SK-N-SH treated with all-trans-retinoic acid at 6 μM for 48 hours (cell line): ENCODE measurements at regions not wholly inside any gene's neighbourhood (a gene's known extent, or its start where the extent isn't known, plus 50 kb on each side); places are given as distances from the start of the nearest gene placed in this dataset.

Source experiments
- ATAC-seq: fragments of 200-7000 bp; cut with Tn5 transposase; 3 replicates; pipeline ENCODE4 v1.9.1; 2020; ENCODE audit warnings: mild to moderate bottlenecking, moderate library complexity
- ARNTL ChIP-seq: fragments of 450-650 bp; formaldehyde crosslinking; IDR thresholded peaks from 2 replicates; pipeline ENCODE4 v1.5.0; 2020; ENCODE audit warnings: low read depth, mild to moderate bottlenecking, moderate library complexity, borderline replicate concordance
- BACH2 ChIP-seq: fragments of 250-450 bp; sonication (Bioruptor Pico); IDR thresholded peaks from 2 replicates; pipeline ENCODE4 v1.9.0; 2021; ENCODE audit warnings: mild to moderate bottlenecking, borderline replicate concordance
- CSDC2 ChIP-seq: fragments of 250-450 bp; sonication (Bioruptor Pico); IDR thresholded peaks from 2 replicates; pipeline ENCODE4 v1.5.0; 2020; ENCODE audit warnings: mild to moderate bottlenecking, moderate library complexity
- ESRRG ChIP-seq: fragments of 250-450 bp; sonication (Bioruptor Pico); IDR thresholded peaks from 2 replicates; pipeline ENCODE4 v1.6.1; 2021; ENCODE audit warnings: mild to moderate bottlenecking
- ISL1 ChIP-seq: fragments of 250-450 bp; sonication (Bioruptor Pico); IDR thresholded peaks from 2 replicates; pipeline ENCODE4 v2.1.2; 2022; ENCODE audit warnings: mild to moderate bottlenecking, moderate library complexity
- OSR1 ChIP-seq: fragments of 250-450 bp; sonication (Bioruptor Pico); IDR thresholded peaks from 2 replicates; pipeline ENCODE4 v1.8.0; 2022; ENCODE audit warnings: moderate library complexity, mild to moderate bottlenecking, inconsistent platforms
- PPARA ChIP-seq: fragments of 250-450 bp; sonication (Bioruptor Pico); IDR thresholded peaks from 2 replicates; pipeline ENCODE4 v1.5.0; 2020; ENCODE audit warnings: mild to moderate bottlenecking, borderline replicate concordance
- RARB ChIP-seq: fragments of 250-450 bp; sonication (Bioruptor Pico); IDR thresholded peaks from 2 replicates; pipeline ENCODE4 v1.8.0; 2021; ENCODE audit warnings: mild to moderate bottlenecking, moderate library complexity
- SNAI2 ChIP-seq: fragments of 250-450 bp; sonication (Bioruptor Pico); IDR thresholded peaks from 2 replicates; pipeline ENCODE4 v1.5.0; 2020; ENCODE audit warnings: mild to moderate bottlenecking, moderate library complexity
- TCF4 ChIP-seq: fragments of 250-450 bp; sonication (Bioruptor Pico); IDR thresholded peaks from 2 replicates; pipeline ENCODE4 v1.8.0; 2021; ENCODE audit warnings: mild to moderate bottlenecking, moderate library complexity, borderline replicate concordance
- TOX ChIP-seq: fragments of 250-450 bp; sonication (Bioruptor Pico); IDR thresholded peaks from 2 replicates; pipeline ENCODE4 v1.8.0; 2021; ENCODE audit warnings: mild to moderate bottlenecking, moderate library complexity, borderline replicate concordance
- ZC3H10 ChIP-seq: fragments of 250-450 bp; sonication (Bioruptor Pico); IDR thresholded peaks from 2 replicates; pipeline ENCODE4 v1.5.1; 2021; ENCODE audit warnings: mild to moderate bottlenecking, moderate library complexity
- ZFP3 ChIP-seq: fragments of 250-450 bp; sonication (Bioruptor Pico); IDR thresholded peaks from 2 replicates; pipeline ENCODE4 v1.5.0; 2020; ENCODE audit warnings: mild to moderate bottlenecking, moderate library complexity
- ZFP30 ChIP-seq: fragments of 450-650 bp; formaldehyde crosslinking; IDR thresholded peaks from 2 replicates; pipeline ENCODE4 v1.5.0; 2022; ENCODE audit warnings: mild to moderate bottlenecking, moderate library complexity
- ZNF565 ChIP-seq: fragments of 450-650 bp; formaldehyde crosslinking; conservative IDR thresholded peaks from 2 replicates; pipeline ENCODE4 v1.5.0; 2020; ENCODE audit warnings: low read depth, mild to moderate bottlenecking, moderate library complexity
- ZNF70 ChIP-seq: fragments of 450-650 bp; formaldehyde crosslinking; IDR thresholded peaks from 2 replicates; pipeline ENCODE4 v1.5.0; 2020; ENCODE audit warnings: mild to moderate bottlenecking, moderate library complexity
- ZNF8 ChIP-seq: fragments of 450-650 bp; formaldehyde crosslinking; IDR thresholded peaks from 2 replicates; pipeline ENCODE4 v1.5.0; 2020; ENCODE audit warnings: mild to moderate bottlenecking, moderate library complexity
- TF ChIP-seq, protein P1 (sequence below): fragments of 250-450 bp; sonication (Bioruptor Pico); IDR thresholded peaks from 2 replicates; pipeline ENCODE4 v1.8.0; 2021; ENCODE audit warnings: low read depth, mild to moderate bottlenecking, moderate library complexity, borderline replicate concordance
- TF ChIP-seq, protein P2 (sequence below): fragments of 250-450 bp; sonication (Bioruptor Pico); IDR thresholded peaks from 2 replicates; pipeline ENCODE4 v1.5.1; 2021; ENCODE audit warnings: mild to moderate bottlenecking, moderate library complexity
- TF ChIP-seq, protein P3 (sequence below): fragments of 250-450 bp; sonication (Bioruptor Pico); IDR thresholded peaks from 2 replicates; pipeline ENCODE4 v1.5.1; 2020; ENCODE audit warnings: low read depth, mild to moderate bottlenecking, moderate library complexity
- TF ChIP-seq, protein P4 (sequence below): fragments of 250-450 bp; sonication (Bioruptor Pico); IDR thresholded peaks from 2 replicates; pipeline ENCODE4 v1.8.0; 2020; ENCODE audit warnings: mild to moderate bottlenecking, moderate library complexity, borderline replicate concordance

DNA sequence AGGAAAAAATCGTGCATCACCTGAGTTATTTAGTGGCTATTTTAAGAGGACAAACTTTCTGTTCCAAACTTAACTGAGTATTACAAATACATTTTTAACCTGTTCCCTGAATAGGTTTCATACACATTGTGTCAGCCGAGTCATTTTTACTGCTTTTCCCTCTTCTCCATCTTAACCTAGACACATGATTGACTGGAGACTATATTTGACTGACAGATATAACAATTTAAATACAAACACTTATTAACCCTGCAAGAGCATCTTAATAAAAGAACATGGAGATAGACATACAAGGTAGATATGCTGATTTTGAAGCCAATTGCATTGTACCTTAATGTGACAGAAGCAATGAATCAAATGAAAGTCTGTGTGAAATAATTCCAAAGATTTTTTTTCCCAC, 810.5 kb upstream of the ARPP21 start (continued):
- TF ChIP-seq, protein P1, sequence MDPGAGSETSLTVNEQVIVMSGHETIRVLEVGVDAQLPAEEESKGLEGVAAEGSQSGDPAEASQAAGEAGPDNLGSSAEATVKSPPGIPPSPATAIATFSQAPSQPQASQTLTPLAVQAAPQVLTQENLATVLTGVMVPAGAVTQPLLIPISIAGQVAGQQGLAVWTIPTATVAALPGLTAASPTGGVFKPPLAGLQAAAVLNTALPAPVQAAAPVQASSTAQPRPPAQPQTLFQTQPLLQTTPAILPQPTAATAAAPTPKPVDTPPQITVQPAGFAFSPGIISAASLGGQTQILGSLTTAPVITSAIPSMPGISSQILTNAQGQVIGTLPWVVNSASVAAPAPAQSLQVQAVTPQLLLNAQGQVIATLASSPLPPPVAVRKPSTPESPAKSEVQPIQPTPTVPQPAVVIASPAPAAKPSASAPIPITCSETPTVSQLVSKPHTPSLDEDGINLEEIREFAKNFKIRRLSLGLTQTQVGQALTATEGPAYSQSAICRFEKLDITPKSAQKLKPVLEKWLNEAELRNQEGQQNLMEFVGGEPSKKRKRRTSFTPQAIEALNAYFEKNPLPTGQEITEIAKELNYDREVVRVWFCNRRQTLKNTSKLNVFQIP, result no peak
- no peak for TF ChIP-seq ISL1 (CRISPR knock-in tag)
- TF ChIP-seq, protein P2, sequence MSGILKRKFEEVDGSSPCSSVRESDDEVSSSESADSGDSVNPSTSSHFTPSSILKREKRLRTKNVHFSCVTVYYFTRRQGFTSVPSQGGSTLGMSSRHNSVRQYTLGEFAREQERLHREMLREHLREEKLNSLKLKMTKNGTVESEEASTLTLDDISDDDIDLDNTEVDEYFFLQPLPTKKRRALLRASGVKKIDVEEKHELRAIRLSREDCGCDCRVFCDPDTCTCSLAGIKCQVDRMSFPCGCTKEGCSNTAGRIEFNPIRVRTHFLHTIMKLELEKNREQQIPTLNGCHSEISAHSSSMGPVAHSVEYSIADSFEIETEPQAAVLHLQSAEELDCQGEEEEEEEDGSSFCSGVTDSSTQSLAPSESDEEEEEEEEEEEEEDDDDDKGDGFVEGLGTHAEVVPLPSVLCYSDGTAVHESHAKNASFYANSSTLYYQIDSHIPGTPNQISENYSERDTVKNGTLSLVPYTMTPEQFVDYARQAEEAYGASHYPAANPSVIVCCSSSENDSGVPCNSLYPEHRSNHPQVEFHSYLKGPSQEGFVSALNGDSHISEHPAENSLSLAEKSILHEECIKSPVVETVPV (CRISPR knock-in tag), result no peak
- TF ChIP-seq ZC3H10 (CRISPR knock-in tag), result no peak
- TF ChIP-seq RARB (CRISPR knock-in tag), result no peak
- TF ChIP-seq CSDC2, result no peak
- no peak for TF ChIP-seq SNAI2 (CRISPR knock-in tag)
- TF ChIP-seq ZNF8, result no peak

DNA sequence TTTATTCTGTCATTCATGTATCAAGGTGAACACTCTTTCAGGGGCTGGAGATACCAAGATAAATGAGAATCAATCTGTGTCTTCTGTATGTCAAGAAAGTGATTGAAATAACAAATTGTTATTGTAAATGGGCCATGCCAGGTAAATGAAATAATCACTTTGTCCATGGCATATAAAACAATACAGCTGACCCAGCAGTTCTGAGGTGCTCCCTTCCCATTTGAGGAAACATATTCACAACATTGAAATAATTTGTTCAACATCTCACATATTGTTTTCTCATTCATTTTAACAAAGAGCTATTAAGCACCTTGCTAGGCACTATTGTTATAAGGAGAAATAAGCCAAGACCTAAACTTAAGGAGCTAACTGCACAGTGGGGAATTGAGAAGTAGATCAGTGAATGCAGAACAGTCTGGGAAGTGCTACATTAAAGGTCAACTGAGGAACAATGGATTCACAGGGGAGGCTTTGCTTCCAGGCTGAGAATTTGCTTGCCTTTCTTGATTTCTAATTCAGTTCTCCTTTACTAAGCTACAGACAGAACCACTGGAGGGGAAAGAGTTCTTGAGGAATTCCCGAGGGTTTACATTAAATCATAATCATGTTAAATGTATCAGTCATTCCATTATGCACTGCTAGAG, 806.3 kb upstream of the ARPP21 start:
- TF ChIP-seq TOX (no peak), BACH2 (CRISPR knock-in tag) (no peak), PPARA (CRISPR knock-in tag) (no peak), RARB (CRISPR knock-in tag) (no peak), ARNTL (CRISPR knock-in tag) (no peak), ZNF8 (no peak), SNAI2 (CRISPR knock-in tag) (no peak)
- TF ChIP-seq, protein P2 (CRISPR knock-in tag), result no peak
- TF ChIP-seq, protein P3, sequence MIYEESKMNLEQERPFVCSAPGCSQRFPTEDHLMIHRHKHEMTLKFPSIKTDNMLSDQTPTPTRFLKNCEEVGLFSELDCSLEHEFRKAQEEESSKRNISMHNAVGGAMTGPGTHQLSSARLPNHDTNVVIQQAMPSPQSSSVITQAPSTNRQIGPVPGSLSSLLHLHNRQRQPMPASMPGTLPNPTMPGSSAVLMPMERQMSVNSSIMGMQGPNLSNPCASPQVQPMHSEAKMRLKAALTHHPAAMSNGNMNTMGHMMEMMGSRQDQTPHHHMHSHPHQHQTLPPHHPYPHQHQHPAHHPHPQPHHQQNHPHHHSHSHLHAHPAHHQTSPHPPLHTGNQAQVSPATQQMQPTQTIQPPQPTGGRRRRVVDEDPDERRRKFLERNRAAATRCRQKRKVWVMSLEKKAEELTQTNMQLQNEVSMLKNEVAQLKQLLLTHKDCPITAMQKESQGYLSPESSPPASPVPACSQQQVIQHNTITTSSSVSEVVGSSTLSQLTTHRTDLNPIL (CRISPR knock-in tag), result no peak
- TF ChIP-seq, all 23 proteins: peak for 0
- no peak for ATAC-seq

DNA sequence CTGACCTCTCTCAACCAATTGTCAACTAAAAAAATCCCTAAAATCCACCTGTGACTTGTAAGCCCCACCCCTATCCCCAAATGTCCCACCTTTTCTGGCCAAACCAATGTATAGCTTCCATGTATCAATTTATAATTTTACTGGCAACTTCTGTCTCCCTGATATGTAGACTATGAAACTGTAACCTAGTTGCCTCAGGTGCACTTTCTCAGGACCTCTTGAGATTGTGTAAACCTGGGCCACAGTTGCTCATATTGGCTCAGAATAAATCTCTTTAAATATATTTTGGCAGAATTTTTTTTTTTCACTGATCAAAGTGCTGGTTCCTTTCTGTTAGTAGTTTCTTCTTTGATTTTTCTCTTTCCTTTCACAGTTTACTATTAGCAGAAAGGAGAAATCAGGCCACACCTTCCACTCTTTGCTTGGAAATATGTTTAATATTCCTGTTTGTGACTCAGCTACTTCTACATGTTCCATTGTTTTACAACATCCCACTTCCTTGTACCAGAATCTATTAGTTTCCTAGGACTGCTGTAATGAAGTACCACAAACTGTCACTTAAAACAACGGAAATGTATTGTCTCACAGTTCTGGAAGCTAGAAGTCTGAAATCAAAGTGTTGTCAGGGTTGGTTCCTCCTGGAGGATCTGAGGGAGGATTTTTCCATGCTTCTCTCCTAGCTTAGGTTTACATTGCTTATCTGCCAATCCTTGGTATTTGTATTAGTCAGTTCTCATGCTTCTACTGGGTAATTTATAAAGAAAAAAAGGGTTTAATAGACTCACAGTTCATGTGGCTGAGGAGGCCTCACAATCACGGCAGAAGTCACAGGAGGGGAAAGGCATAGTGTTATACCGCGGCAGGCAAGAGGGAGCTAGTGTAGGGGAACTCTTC, 801.2 kb upstream of the ARPP21 start:
- ATAC-seq, result no peak

More for the DNA sequence above, 801.2 kb upstream of the ARPP21 start:
- TF ChIP-seq BACH2 (CRISPR knock-in tag), result no peak
- TF ChIP-seq TCF4, result no peak
- no peak for TF ChIP-seq TOX
- TF ChIP-seq, protein P4, sequence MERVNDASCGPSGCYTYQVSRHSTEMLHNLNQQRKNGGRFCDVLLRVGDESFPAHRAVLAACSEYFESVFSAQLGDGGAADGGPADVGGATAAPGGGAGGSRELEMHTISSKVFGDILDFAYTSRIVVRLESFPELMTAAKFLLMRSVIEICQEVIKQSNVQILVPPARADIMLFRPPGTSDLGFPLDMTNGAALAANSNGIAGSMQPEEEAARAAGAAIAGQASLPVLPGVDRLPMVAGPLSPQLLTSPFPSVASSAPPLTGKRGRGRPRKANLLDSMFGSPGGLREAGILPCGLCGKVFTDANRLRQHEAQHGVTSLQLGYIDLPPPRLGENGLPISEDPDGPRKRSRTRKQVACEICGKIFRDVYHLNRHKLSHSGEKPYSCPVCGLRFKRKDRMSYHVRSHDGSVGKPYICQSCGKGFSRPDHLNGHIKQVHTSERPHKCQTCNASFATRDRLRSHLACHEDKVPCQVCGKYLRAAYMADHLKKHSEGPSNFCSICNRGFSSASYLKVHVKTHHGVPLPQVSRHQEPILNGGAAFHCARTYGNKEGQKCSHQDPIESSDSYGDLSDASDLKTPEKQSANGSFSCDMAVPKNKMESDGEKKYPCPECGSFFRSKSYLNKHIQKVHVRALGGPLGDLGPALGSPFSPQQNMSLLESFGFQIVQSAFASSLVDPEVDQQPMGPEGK (CRISPR knock-in tag), result no peak
- TF ChIP-seq ZFP30 (CRISPR knock-in tag), result no peak
- TF ChIP-seq, protein P3 (CRISPR knock-in tag), result no peak
- TF ChIP-seq, protein P1, result no peak
- TF ChIP-seq ZNF70 (CRISPR knock-in tag), result no peak
- TF ChIP-seq CSDC2, result no peak
- no peak for TF ChIP-seq ZNF565 (CRISPR knock-in tag)
- no peak for TF ChIP-seq OSR1 (CRISPR knock-in tag)
- TF ChIP-seq ZC3H10 (CRISPR knock-in tag), result no peak
- no peak for TF ChIP-seq ZFP3 (CRISPR knock-in tag)
- TF ChIP-seq ZNF8, result no peak
- TF ChIP-seq RARB (CRISPR knock-in tag), result no peak
- TF ChIP-seq ARNTL (CRISPR knock-in tag), result no peak
- TF ChIP-seq, protein P2 (CRISPR knock-in tag), result no peak
- TF ChIP-seq ESRRG (CRISPR knock-in tag), result no peak
